H1 (cell line): ENCODE measurements at regions not wholly inside any gene's neighbourhood (a gene's known extent, or its start where the extent isn't known, plus 50 kb on each side); places are given as distances from the start of the nearest gene placed in this dataset.

Source experiments
- CTCF ChIA-PET: fragments of 300-600 bp; sonication (Branson Sonifier 250); formaldehyde crosslinking; loops from one replicate; lab custom pipeline; 2021; ENCODE audit not compliant: partially characterized antibody; lab: Charles Lee
- POLR2A ChIA-PET: fragments of 300-600 bp; sonication (Branson Sonifier 250); formaldehyde crosslinking; loops from one replicate; lab custom pipeline; 2021; ENCODE audit warnings: inconsistent platforms; ENCODE audit not compliant: partially characterized antibody; lab: Charles Lee
- DNase-seq, 2 experiments: peaks; one replicate each; pipeline versions ENCODE4 v3.0.0 to v3.0.0-alpha.2; 2010 to 2022; ENCODE audit warnings: low spot score in 2 of 2, low read depth in 1 of 2, mixed read lengths in 1 of 2
- FAIRE-seq: peaks from 2 replicates; lab custom pipeline; 2011; peaks lifted over from hg19 to GRCh38; lab: Jason Lieb, UNC
- H2AFZ ChIP-seq: 2 replicates; pipeline ENCODE4 v1.8.1; 2012; ENCODE audit warnings: low read length, inconsistent platforms
- H2AK5ac ChIP-seq: 2 replicates; pipeline ENCODE4 v1.6.1; 2013; ENCODE audit warnings: low read depth, low read length
- H2BK120ac ChIP-seq: replicated peaks from 2 replicates; pipeline ENCODE3; 2013; ENCODE audit warnings: low read depth, low read length, inconsistent platforms
- H2BK12ac ChIP-seq: 2 replicates; pipeline ENCODE4 v1.6.1; 2013; ENCODE audit warnings: low read depth, low read length
- H2BK15ac ChIP-seq: 2 replicates; pipeline ENCODE4 v1.6.1; 2013; ENCODE audit warnings: low read length
- H2BK20ac ChIP-seq: 2 replicates; pipeline ENCODE4 v1.6.1; 2013; ENCODE audit warnings: low read length
- H2BK5ac ChIP-seq: 2 replicates; pipeline ENCODE4 v1.6.1; 2013; ENCODE audit warnings: low read depth, low read length
- H3K14ac ChIP-seq: 2 replicates; pipeline ENCODE4 v1.6.1; 2013; ENCODE audit warnings: inconsistent platforms; ENCODE audit not compliant: insufficient read length
- H3K18ac ChIP-seq: 2 replicates; pipeline ENCODE4 v1.6.1; 2013; ENCODE audit warnings: low read length; ENCODE audit errors: extremely low read depth
- H3K23ac ChIP-seq: 2 replicates; pipeline ENCODE4 v1.6.1; 2013; ENCODE audit warnings: inconsistent platforms; ENCODE audit not compliant: insufficient read length
- H3K23me2 ChIP-seq: 2 replicates; pipeline ENCODE4 v1.6.1; 2013; ENCODE audit warnings: low read depth, low read length
- H3K27ac ChIP-seq: 2 replicates; pipeline ENCODE4 v1.6.1; 2011; ENCODE audit warnings: low read depth, low read length, inconsistent platforms
- H3K27me3 ChIP-seq, 4 experiments: replicated peaks in 1 of 4; 1 replicate in 1 of 4; 2 replicates in 3 of 4; pipeline versions ENCODE4 v1.6.1 to v1.8.1; 2011 to 2013; ENCODE audit warnings: low read length in 3 of 4, mild to moderate bottlenecking in 3 of 4, inconsistent platforms in 2 of 4, mixed read lengths in 2 of 4, moderate library complexity in 1 of 4; ENCODE audit not compliant: control insufficient read depth in 3 of 4, insufficient read depth in 3 of 4; ENCODE audit errors: extremely low read depth in 1 of 4
- H3K36me3 ChIP-seq, 4 experiments: 2 replicates each; pipeline versions ENCODE4 v1.6.1 to v1.8.1; 2011 to 2013; ENCODE audit warnings: mild to moderate bottlenecking in 4 of 4, low read length in 3 of 4, moderate library complexity in 2 of 4, control low read depth in 1 of 4, inconsistent platforms in 1 of 4; ENCODE audit not compliant: insufficient read depth in 4 of 4, control insufficient read depth in 2 of 4
- H3K4ac ChIP-seq: replicated peaks from 2 replicates; pipeline ENCODE3; 2013; ENCODE audit warnings: low read length, low read depth, mixed read lengths, inconsistent platforms; ENCODE audit not compliant: insufficient read length
- H3K4me1 ChIP-seq, 4 experiments: replicated peaks in 1 of 4; 1 replicate in 1 of 4; 2 replicates in 3 of 4; pipeline versions ENCODE4 v1.6.1 to v1.8.1; 2011 to 2013; ENCODE audit warnings: low read length in 3 of 4, inconsistent platforms in 2 of 4, mixed read lengths in 1 of 4; ENCODE audit not compliant: insufficient read depth in 4 of 4, control insufficient read depth in 3 of 4
- H3K4me2 ChIP-seq, 2 experiments: 2 replicates each; pipeline versions ENCODE4 v1.6.1 to v1.8.1; 2011 to 2013; ENCODE audit warnings: low read depth in 2 of 2, low read length in 2 of 2, control low read depth in 1 of 2, inconsistent platforms in 1 of 2, mild to moderate bottlenecking in 1 of 2; ENCODE audit not compliant: insufficient read depth in 1 of 2
- H3K4me3 ChIP-seq, 4 experiments: fragments of 200-600, 300-600 bp in 1 of 4; sonication (generic), shearing (Covaris generic), sonication (Bioruptor Twin) in 1 of 4; 2 replicates each; pipeline versions ENCODE4 v1.5.1 to v1.8.1; 2011 to 2016; ENCODE audit warnings: low read length in 4 of 4, low read depth in 3 of 4, control low read depth in 2 of 4, inconsistent platforms in 2 of 4, mild to moderate bottlenecking in 2 of 4, mixed read lengths in 1 of 4, moderate library complexity in 1 of 4; ENCODE audit not compliant: insufficient read depth in 2 of 4; ENCODE audit errors: extremely low read depth in 1 of 4
- H3K56ac ChIP-seq: replicated peaks from 2 replicates; pipeline ENCODE3; 2013; ENCODE audit warnings: low read depth, mild to moderate bottlenecking, mixed read lengths, low read length, inconsistent platforms; ENCODE audit not compliant: insufficient read length
- H3K79me1 ChIP-seq: 2 replicates; pipeline ENCODE4 v1.6.1; 2013; ENCODE audit warnings: low read depth, low read length, control low read depth
- H3K79me2 ChIP-seq, 2 experiments: 2 replicates each; pipeline versions ENCODE4 v1.6.1 to v1.8.1; 2012 to 2013; ENCODE audit warnings: low read length in 2 of 2, mild to moderate bottlenecking in 2 of 2, inconsistent platforms in 1 of 2; ENCODE audit not compliant: insufficient read depth in 2 of 2, control insufficient read depth in 1 of 2
- H3K9ac ChIP-seq, 4 experiments: replicated peaks in 1 of 4; 1 replicate in 1 of 4; 2 replicates in 3 of 4; pipeline versions ENCODE4 v1.6.1 to v1.8.1; 2011 to 2013; ENCODE audit warnings: low read depth in 3 of 4, low read length in 3 of 4, control low read depth in 2 of 4, mild to moderate bottlenecking in 2 of 4, moderate library complexity in 2 of 4, inconsistent platforms in 1 of 4; ENCODE audit errors: extremely low read depth in 1 of 4
- H3K9me3 ChIP-seq, 2 experiments: 2 replicates each; pipeline versions ENCODE4 v1.6.1 to v1.8.1; 2012 to 2013; ENCODE audit warnings: mild to moderate bottlenecking in 2 of 2, moderate library complexity in 2 of 2, control low read depth in 1 of 2, inconsistent platforms in 1 of 2, low read depth in 1 of 2, low read length in 1 of 2, mixed read lengths in 1 of 2; ENCODE audit not compliant: insufficient read depth in 2 of 2
- H4K20me1 ChIP-seq, 2 experiments: replicated peaks in 1 of 2; 2 replicates each; pipeline versions ENCODE3 to v1.8.1; 2011 to 2013; ENCODE audit warnings: inconsistent platforms in 2 of 2, low read length in 2 of 2, mild to moderate bottlenecking in 1 of 2; ENCODE audit not compliant: insufficient read depth in 2 of 2, control insufficient read depth in 1 of 2
- H4K5ac ChIP-seq: 2 replicates; pipeline ENCODE4 v1.6.1; 2013; ENCODE audit warnings: low read length, low read depth, mixed read lengths, inconsistent platforms; ENCODE audit not compliant: insufficient read length
- H4K8ac ChIP-seq: 2 replicates; pipeline ENCODE4 v1.8.0; 2013; ENCODE audit warnings: mild to moderate bottlenecking, moderate library complexity, low read length, inconsistent platforms; ENCODE audit not compliant: insufficient read depth; ENCODE audit errors: extremely low read depth
- H4K91ac ChIP-seq: replicated peaks from 2 replicates; pipeline ENCODE3; 2013; ENCODE audit warnings: low read length, mixed read lengths, inconsistent platforms; ENCODE audit not compliant: insufficient read length
- BACH1 ChIP-seq: IDR thresholded peaks from 2 replicates; pipeline ENCODE4 v1.6.1; 2012; ENCODE audit warnings: low read length, improper control_type of control experiment
- CBX5 ChIP-seq: fragments of 300-800, 300-1000 bp; sonication (generic); IDR thresholded peaks from 2 replicates; pipeline ENCODE4 v1.7.1; 2016; ENCODE audit warnings: antibody characterized with exemption, low read length, low read depth
- CHD1 ChIP-seq: IDR thresholded peaks from 2 replicates; pipeline ENCODE4 v1.6.1; 2012; ENCODE audit warnings: low read depth, low read length, improper control_type of control experiment
- CHD2 ChIP-seq: IDR thresholded peaks from 2 replicates; pipeline ENCODE4 v1.6.1; 2012; ENCODE audit warnings: low read length, improper control_type of control experiment
- CREB1 ChIP-seq: IDR thresholded peaks from 2 replicates; pipeline ENCODE4 v1.6.1; 2012; ENCODE audit warnings: inconsistent platforms
- GABPA ChIP-seq: IDR thresholded peaks from 2 replicates; pipeline ENCODE4 v1.6.1; 2011; ENCODE audit warnings: mild to moderate bottlenecking, low read length, moderate library complexity, borderline replicate concordance; ENCODE audit not compliant: insufficient read depth
- GTF2F1 ChIP-seq: IDR thresholded peaks from 2 replicates; pipeline ENCODE4 v1.6.1; 2012; ENCODE audit warnings: low read depth, low read length, improper control_type of control experiment, borderline replicate concordance
- KDM1A ChIP-seq: fragments of 200-600, 300-600 bp; sonication (generic); IDR thresholded peaks from 2 replicates; pipeline ENCODE4 v1.7.1; 2016; ENCODE audit warnings: mild to moderate bottlenecking, low read length, borderline replicate concordance
- KDM5A ChIP-seq: fragments of 200-600 bp; IDR thresholded peaks from 2 replicates; pipeline ENCODE4 v1.7.1; 2012; ENCODE audit warnings: mild to moderate bottlenecking, low read length, inconsistent platforms, mixed read lengths
- RAD21 ChIP-seq, 2 experiments: IDR thresholded peaks in 1 of 2; conservative IDR thresholded peaks in 1 of 2; 2 replicates each; pipeline ENCODE4 v1.6.1; 2011; ENCODE audit warnings: low read depth in 2 of 2, low read length in 2 of 2, improper control_type of control experiment in 1 of 2, inconsistent platforms in 1 of 2, mild to moderate bottlenecking in 1 of 2, moderate library complexity in 1 of 2
- RFX5 ChIP-seq: IDR thresholded peaks from 2 replicates; pipeline ENCODE4 v1.6.1; 2011; ENCODE audit warnings: low read depth, low read length, improper control_type of control experiment, borderline replicate concordance
- SIX5 ChIP-seq: IDR thresholded peaks from 2 replicates; pipeline ENCODE4 v1.6.1; 2011; ENCODE audit warnings: mild to moderate bottlenecking, low read depth, low read length
- SP1 ChIP-seq: IDR thresholded peaks from 2 replicates; pipeline ENCODE4 v1.6.1; 2011; ENCODE audit warnings: low read depth, low read length
- TCF12 ChIP-seq: IDR thresholded peaks from 2 replicates; pipeline ENCODE4 v1.6.1; 2011; ENCODE audit warnings: low read depth, mild to moderate bottlenecking, low read length
- YY1 ChIP-seq: IDR thresholded peaks from 2 replicates; pipeline ENCODE4 v1.6.1; 2011; ENCODE audit warnings: low read depth, mild to moderate bottlenecking, low read length
- WGBS, 2 experiments: shearing (Covaris generic) in 1 of 2; methylation state at CpG; one replicate each; pipeline versions ENCODE4 v1.1.6 to v1.1.7; 2013 to 2015; ENCODE audit warnings: low lambda C conversion rate in 2 of 2, mixed read lengths in 2 of 2, inconsistent platforms in 1 of 2, low coverage in 1 of 2, missing lambda C conversion rate in 1 of 2; ENCODE audit not compliant: insufficient replicate concordance in 2 of 2, insufficient coverage in 1 of 2, insufficient read length in 1 of 2; ENCODE audit errors: extremely low coverage in 1 of 2, missing lambda C conversion rate in 1 of 2; 5-methylcytosine and 5-hydroxymethylcytosine counted together
- TF ChIP-seq, protein P1 (sequence below): IDR thresholded peaks from 2 replicates; pipeline ENCODE4 v1.6.1; 2012; ENCODE audit warnings: inconsistent platforms

DNA sequence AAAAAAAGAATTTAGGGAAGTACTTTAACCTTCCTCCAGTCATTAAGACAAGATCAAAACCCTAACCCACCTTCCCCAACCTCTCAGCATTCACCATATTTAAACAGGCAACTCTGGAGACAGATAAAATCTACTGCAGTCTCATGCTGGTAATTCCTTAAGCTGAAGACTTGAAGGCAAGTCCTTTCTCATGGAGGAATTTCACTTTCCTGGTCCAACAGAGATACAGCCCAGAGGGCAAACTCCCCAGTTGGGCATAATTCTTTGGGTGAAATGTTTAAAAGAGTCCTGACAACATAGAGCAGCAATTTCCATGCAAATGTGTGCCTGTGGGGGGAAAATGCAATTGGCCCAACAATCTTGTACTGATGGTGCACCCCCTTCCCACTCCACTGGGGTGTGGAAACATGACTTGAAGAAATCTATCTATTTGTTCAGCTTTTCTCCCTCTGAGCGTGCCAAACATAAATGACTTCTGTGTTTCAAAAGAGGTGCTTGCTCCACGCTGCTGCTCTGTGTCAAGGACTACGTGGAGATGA lies 131.8 kb upstream of the HNRNPA3 start:
- POLR2A ChIA-PET: no interaction called here
- Histone ChIP-seq H3K9ac (no peak overlapping the region), H3K14ac (no peak overlapping the region), H3K79me1 (peaks cover under 1% of the 10 kb centered on the region; the same call in 1 of the 2 replicates), H4K5ac (no peak overlapping the region), H2AK5ac (no peak overlapping the region), H3K4me2 (no peak overlapping the region), H2BK5ac (no peak overlapping the region), H4K20me1 (no peaks in the 10 kb centered on the region), H3K27ac (no peak overlapping the region), H3K36me3 (no peaks in the 10 kb centered on the region), H2AFZ (no peak overlapping the region), H3K23ac (no peak overlapping the region), H2BK20ac (no peak overlapping the region), H3K18ac (no peak overlapping the region), H3K4ac (no peak overlapping the region), H3K4me3 (no peak overlapping the region), H3K23me2 (no peaks in the 10 kb centered on the region), H3K79me2 (no peaks in the 10 kb centered on the region), H4K91ac (no peak overlapping the region), H4K8ac (no peak overlapping the region), H3K4me1 (peaks cover 0 to 4% (median 2%) of the 10 kb centered on the region in 4 experiments; a peak in 3 of 7 replicates), H3K56ac (no peak overlapping the region), H3K9me3 (no peaks in the 10 kb centered on the region), H2BK12ac (no peak overlapping the region), H2BK120ac (no peak overlapping the region), H3K27me3 (no peaks in the 10 kb centered on the region), H2BK15ac (no peak overlapping the region)
- 86% methylated on average over 3 of the region's 3 CpGs; no CpG with 5 or more reads in 1 of the 2 experiments for WGBS, 2 experiments
- FAIRE-seq: no peak
- CTCF ChIA-PET: interaction anchor here (0.6 to 1.6 kb wide), 3 partner anchors 68 to 207 kb away, joined by 3 to 6 read pairs (median 4); no protein-coding TSS in a partner anchor
- DNase-seq: no peak
- TF ChIP-seq KDM5A (no peak), GTF2F1 (no peak), CHD1 (no peak), CHD2 (no peak), GABPA (no peak), KDM1A (no peak), SP1 (no peak), SIX5 (no peak), TCF12 (no peak), BACH1 (no peak), RFX5 (no peak), CBX5 (no peak), CREB1 (no peak), YY1 (no peak), RAD21 (IDR thresholded peaks at IDR 0.05 in 1 of 2, conservative IDR thresholded peaks at IDR 0.05 in 1 of 2; ENCODE audit: low read depth in 2 of 2, low read length in 2 of 2) (no peak)
- TF ChIP-seq, protein P1, sequence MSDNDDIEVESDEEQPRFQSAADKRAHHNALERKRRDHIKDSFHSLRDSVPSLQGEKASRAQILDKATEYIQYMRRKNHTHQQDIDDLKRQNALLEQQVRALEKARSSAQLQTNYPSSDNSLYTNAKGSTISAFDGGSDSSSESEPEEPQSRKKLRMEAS: no peak
